ENCODE measurements at regions not wholly inside any gene's neighbourhood (a gene's known extent, or its start where the extent isn't known, plus 50 kb on each side); places are given as distances from the start of the nearest gene placed in this dataset.

DNA sequence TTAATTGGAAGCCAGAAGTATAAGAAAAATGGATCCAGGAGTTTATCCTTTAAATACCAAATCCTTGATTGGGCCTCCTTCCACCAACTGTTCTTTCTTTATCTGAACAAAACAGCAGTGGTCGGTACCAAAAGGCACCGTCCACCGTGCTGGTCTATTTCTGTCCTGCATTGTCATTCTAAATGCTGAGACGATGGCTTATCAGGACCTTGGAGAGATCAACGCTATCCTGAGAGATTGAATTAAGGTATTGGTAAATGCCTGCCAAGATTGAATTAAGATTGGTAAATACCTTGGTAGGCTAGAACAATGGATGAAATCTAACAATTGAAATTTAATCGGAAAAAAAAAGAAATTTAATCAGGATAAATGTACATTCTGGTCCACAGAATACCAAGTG is 73.4 kb upstream of the SOD1 start:
- TF ChIP-seq, protein P1, sequence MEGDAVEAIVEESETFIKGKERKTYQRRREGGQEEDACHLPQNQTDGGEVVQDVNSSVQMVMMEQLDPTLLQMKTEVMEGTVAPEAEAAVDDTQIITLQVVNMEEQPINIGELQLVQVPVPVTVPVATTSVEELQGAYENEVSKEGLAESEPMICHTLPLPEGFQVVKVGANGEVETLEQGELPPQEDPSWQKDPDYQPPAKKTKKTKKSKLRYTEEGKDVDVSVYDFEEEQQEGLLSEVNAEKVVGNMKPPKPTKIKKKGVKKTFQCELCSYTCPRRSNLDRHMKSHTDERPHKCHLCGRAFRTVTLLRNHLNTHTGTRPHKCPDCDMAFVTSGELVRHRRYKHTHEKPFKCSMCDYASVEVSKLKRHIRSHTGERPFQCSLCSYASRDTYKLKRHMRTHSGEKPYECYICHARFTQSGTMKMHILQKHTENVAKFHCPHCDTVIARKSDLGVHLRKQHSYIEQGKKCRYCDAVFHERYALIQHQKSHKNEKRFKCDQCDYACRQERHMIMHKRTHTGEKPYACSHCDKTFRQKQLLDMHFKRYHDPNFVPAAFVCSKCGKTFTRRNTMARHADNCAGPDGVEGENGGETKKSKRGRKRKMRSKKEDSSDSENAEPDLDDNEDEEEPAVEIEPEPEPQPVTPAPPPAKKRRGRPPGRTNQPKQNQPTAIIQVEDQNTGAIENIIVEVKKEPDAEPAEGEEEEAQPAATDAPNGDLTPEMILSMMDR (IDR thresholded peaks at IDR 0.05; ENCODE audit: insufficient read depth, low read length) = no peak
- TF ChIP-seq POLR2AphosphoS5 (IDR thresholded peaks at IDR 0.05; ENCODE audit: low read depth) = no peak

All from HL-60 (cell line).